Endodermal cell (in vitro differentiated cells): ENCODE measurements at regions not wholly inside any gene's neighbourhood (a gene's known extent, or its start where the extent isn't known, plus 50 kb on each side); places are given as distances from the start of the nearest gene placed in this dataset.

Experiments used
- DNase-seq: peaks from one replicate; pipeline ENCODE4 v3.0.0-alpha.2; 2017
- H3K27ac ChIP-seq: 2 replicates; pipeline ENCODE4 v1.5.1; 2013; ENCODE audit warnings: mild to moderate bottlenecking, low read depth, low read length, moderate library complexity
- H3K27me3 ChIP-seq: 2 replicates; pipeline ENCODE4 v1.6.1; 2013; ENCODE audit warnings: mild to moderate bottlenecking, low read length, moderate library complexity; ENCODE audit not compliant: insufficient read depth, control insufficient read depth, poor library complexity, severe bottlenecking
- H3K36me3 ChIP-seq: 2 replicates; pipeline ENCODE4 v1.7.0; 2013; ENCODE audit warnings: mild to moderate bottlenecking, low read length, moderate library complexity; ENCODE audit not compliant: control insufficient read depth, insufficient read depth
- H3K4me1 ChIP-seq: one replicate; pipeline ENCODE4 v1.7.0; 2013; ENCODE audit warnings: low read length; ENCODE audit not compliant: control insufficient read depth, insufficient read depth
- H3K4me3 ChIP-seq: 2 replicates; pipeline ENCODE4 v1.5.1; 2013; ENCODE audit warnings: mild to moderate bottlenecking, low read length, moderate library complexity
- H3K9ac ChIP-seq: 2 replicates; pipeline ENCODE4 v1.6.1; 2013; ENCODE audit warnings: mild to moderate bottlenecking, low read length, moderate library complexity; ENCODE audit not compliant: poor library complexity, severe bottlenecking; ENCODE audit errors: extremely low read depth
- H3K9me3 ChIP-seq: 2 replicates; pipeline ENCODE4 v1.6.1; 2013; ENCODE audit warnings: mild to moderate bottlenecking, low read length, moderate library complexity; ENCODE audit not compliant: control insufficient read depth
- H3K27ac Mint-ChIP-seq: 2 replicates; pipeline ENCODE4 v1.8.0; 2020; ENCODE audit warnings: mixed read lengths
- H3K27me3 Mint-ChIP-seq: 2 replicates; pipeline ENCODE4 v1.8.0; 2021; ENCODE audit warnings: mild to moderate bottlenecking, mixed read lengths; ENCODE audit not compliant: insufficient read depth
- H3K36me3 Mint-ChIP-seq: 2 replicates; pipeline ENCODE4 v1.8.0; 2020; ENCODE audit warnings: low read depth, mixed read lengths
- H3K4me1 Mint-ChIP-seq: 2 replicates; pipeline ENCODE4 v1.8.0; 2020; ENCODE audit warnings: mixed read lengths
- H3K4me3 Mint-ChIP-seq: 2 replicates; pipeline ENCODE4 v1.8.0; 2020; ENCODE audit warnings: mild to moderate bottlenecking, moderate library complexity, mixed read lengths
- H3K9me3 Mint-ChIP-seq: 2 replicates; pipeline ENCODE4 v1.8.0; 2020; ENCODE audit warnings: mild to moderate bottlenecking, mixed read lengths
- CTCF ChIP-seq: fragments of 200-600 bp; sonication (generic); conservative IDR thresholded peaks from 2 replicates; pipeline ENCODE4 v1.5.0; 2021; ENCODE audit warnings: antibody characterized with exemption, mild to moderate bottlenecking
- WGBS, 2 experiments: methylation state at CpG; one replicate each; pipeline versions ENCODE4 v1.1.5 to v1.1.7; 2013; ENCODE audit warnings: missing lambda C conversion rate in 2 of 2, mixed read lengths in 1 of 2; ENCODE audit not compliant: insufficient coverage in 1 of 2, insufficient read length in 1 of 2; 5-methylcytosine and 5-hydroxymethylcytosine counted together

- no peaks in the 10 kb centered on the region for H3K9me3 Mint-ChIP-seq
- H3K4me3 ChIP-seq: no peak overlapping the region
- H3K4me1 Mint-ChIP-seq: peaks cover 13% of the 10 kb centered on the region
- H3K27me3 Mint-ChIP-seq: no peaks in the 10 kb centered on the region
- no peaks in the 10 kb centered on the region for H3K9me3 ChIP-seq
- no peaks in the 10 kb centered on the region for H3K27me3 ChIP-seq
- peaks cover 4% of the 10 kb centered on the region for H3K4me1 ChIP-seq
- no peaks in the 10 kb centered on the region for H3K36me3 ChIP-seq
- H3K27ac ChIP-seq: no peak overlapping the region
- no peak for DNase-seq
- no peak overlapping the region for H3K9ac ChIP-seq
- H3K4me3 Mint-ChIP-seq: no peak overlapping the region
- H3K27ac Mint-ChIP-seq: no peak overlapping the region
- H3K36me3 Mint-ChIP-seq: no peaks in the 10 kb centered on the region
- TF ChIP-seq CTCF: no peak
- 95 to 100% methylated on average over 1 of the region's 1 CpG for WGBS, 2 experiments
Measured at GRCh38 chr10:10917031-10917430, 100.6 kb upstream of the CELF2 start.

GRCh38 chr10:10919976-10920375, 97.7 kb upstream of the CELF2 start:
- Histone ChIP-seq H3K4me1 (peaks cover 4% of the 10 kb centered on the region), H3K9ac (no peak overlapping the region), H3K27ac (no peak overlapping the region), H3K4me3 (no peak overlapping the region), H3K9me3 (no peaks in the 10 kb centered on the region), H3K27me3 (no peaks in the 10 kb centered on the region), H3K36me3 (no peaks in the 10 kb centered on the region)
- H3K4me1 Mint-ChIP-seq: peaks cover 15% of the 10 kb centered on the region
- DNase-seq: no peak
- no peaks in the 10 kb centered on the region for H3K36me3 Mint-ChIP-seq
- no peak overlapping the region for H3K27ac Mint-ChIP-seq
- no peak overlapping the region for H3K4me3 Mint-ChIP-seq
- no peaks in the 10 kb centered on the region for H3K9me3 Mint-ChIP-seq
- 74 to 90% methylated on average over 4 to 5 of the region's 5 CpGs for WGBS, 2 experiments
- H3K27me3 Mint-ChIP-seq: no peaks in the 10 kb centered on the region
- TF ChIP-seq CTCF: no peak

GRCh38 chr10:10921826-10922461, 95.7 kb upstream of the CELF2 start:
- Mint-ChIP-seq H3K4me3 (no peak overlapping the region), H3K27ac (no peak overlapping the region), H3K4me1 (peaks cover 15% of the 10 kb centered on the region), H3K27me3 (peaks cover 4% of the 10 kb centered on the region), H3K9me3 (no peaks in the 10 kb centered on the region), H3K36me3 (no peaks in the 10 kb centered on the region)
- 92 to 94% methylated on average over 12 of the region's 12 CpGs for WGBS, 2 experiments
- Histone ChIP-seq H3K4me3 (no peak overlapping the region), H3K4me1 (peaks cover 4% of the 10 kb centered on the region), H3K36me3 (no peaks in the 10 kb centered on the region), H3K9me3 (no peaks in the 10 kb centered on the region), H3K27me3 (no peaks in the 10 kb centered on the region), H3K27ac (no peak overlapping the region), H3K9ac (no peak overlapping the region)
- no peak for DNase-seq
- no peak for TF ChIP-seq CTCF
